ENCODE measurements at regions not wholly inside any gene's neighbourhood (a gene's known extent, or its start where the extent isn't known, plus 50 kb on each side); places are given as distances from the start of the nearest gene placed in this dataset.

GRCh38 chr18:10044054-10044453 is 130.2 kb downstream of the VAPA start:
- 86 to 100% methylated on average over 1 of the region's 1 CpG for WGBS, 2 donors
- ATAC-seq (ENCODE audit: insufficient read depth, low FRiP score): no peak
- peaks cover 0 to 13% (median 3%) of the 10 kb centered on the region in 4 donors for H3K9me3 ChIP-seq (ENCODE audit: control insufficient read depth in 4 of 4, insufficient read depth in 3 of 4, low read length in 3 of 4)
- H3K4me3 ChIP-seq: no peak overlapping the region
- no peak overlapping the region for H3K9ac ChIP-seq (ENCODE audit: insufficient read depth in 1 of 2, low read length in 2 of 2)
- DNase-seq: no peak
- no peaks in the 10 kb centered on the region for H3K27me3 ChIP-seq (ENCODE audit: control insufficient read depth in 3 of 3, insufficient read depth in 3 of 3, low read length in 2 of 3)
- TF ChIP-seq CTCF (IDR thresholded peaks at IDR 0.05; ENCODE audit: control extremely low read depth, extremely low read depth): no peak
- no peaks in the 10 kb centered on the region for H3K36me3 ChIP-seq (ENCODE audit: control insufficient read depth in 4 of 4, insufficient read depth in 4 of 4, low read length in 4 of 4)
- peaks cover 0 to 2% (median 0%) of the 10 kb centered on the region in 5 donors for H3K4me1 ChIP-seq (ENCODE audit: control insufficient read depth in 5 of 5, insufficient read depth in 5 of 5, low read length in 5 of 5)
- no peak overlapping the region for H3K27ac ChIP-seq (ENCODE audit: low read depth in 1 of 2, low read length in 1 of 2)

- no peak overlapping the region for H3K27ac ChIP-seq (ENCODE audit: low read depth in 1 of 2, low read length in 1 of 2)
- no peak for ATAC-seq (ENCODE audit: insufficient read depth, low FRiP score)
Observed at GRCh38 chr18:10045296-10045891, 131.6 kb downstream of the VAPA start.

GRCh38 chr18:10046178-10046807 is 132.5 kb downstream of the VAPA start:
- no peak overlapping the region for H3K4me3 ChIP-seq
- no peak for TF ChIP-seq CTCF (IDR thresholded peaks at IDR 0.05; ENCODE audit: control extremely low read depth, extremely low read depth)
- ATAC-seq (ENCODE audit: insufficient read depth, low FRiP score) (no peak), DNase-seq (no peak)
- H3K27ac ChIP-seq (ENCODE audit: low read depth in 1 of 2, low read length in 1 of 2): no peak overlapping the region
- H3K4me1 ChIP-seq (ENCODE audit: control insufficient read depth in 5 of 5, insufficient read depth in 5 of 5, low read length in 5 of 5): peaks cover 0 to 17% (median 0%) of the 10 kb centered on the region in 5 donors
- WGBS, 2 donors: 97% methylated on average over 13 of the region's 13 CpGs
- no peak overlapping the region for H3K9ac ChIP-seq (ENCODE audit: insufficient read depth in 1 of 2, low read length in 2 of 2)
- peaks cover 0 to 13% (median 3%) of the 10 kb centered on the region in 4 donors for H3K9me3 ChIP-seq (ENCODE audit: control insufficient read depth in 4 of 4, insufficient read depth in 3 of 4, low read length in 3 of 4)
- H3K36me3 ChIP-seq (ENCODE audit: control insufficient read depth in 4 of 4, insufficient read depth in 4 of 4, low read length in 4 of 4): no peaks in the 10 kb centered on the region
- H3K27me3 ChIP-seq (ENCODE audit: control insufficient read depth in 3 of 3, insufficient read depth in 3 of 3, low read length in 2 of 3): no peaks in the 10 kb centered on the region

More at GRCh38 chr18:10045296-10045891, 131.6 kb downstream of the VAPA start:
- TF ChIP-seq CTCF (IDR thresholded peaks at IDR 0.05; ENCODE audit: control extremely low read depth, extremely low read depth): no peak
- WGBS, 2 donors: 94 to 98% methylated on average over 23 of the region's 23 CpGs
- Histone ChIP-seq H3K4me1 (ENCODE audit: control insufficient read depth in 5 of 5, insufficient read depth in 5 of 5, low read length in 5 of 5) (peaks cover 0 to 11% (median 0%) of the 10 kb centered on the region in 5 donors), H3K9me3 (ENCODE audit: control insufficient read depth in 4 of 4, insufficient read depth in 3 of 4, low read length in 3 of 4) (peaks cover 0 to 13% (median 3%) of the 10 kb centered on the region in 4 donors), H3K36me3 (ENCODE audit: control insufficient read depth in 4 of 4, insufficient read depth in 4 of 4, low read length in 4 of 4) (no peaks in the 10 kb centered on the region), H3K9ac (ENCODE audit: insufficient read depth in 1 of 2, low read length in 2 of 2) (no peak overlapping the region), H3K4me3 (no peak overlapping the region), H3K27me3 (ENCODE audit: control insufficient read depth in 3 of 3, insufficient read depth in 3 of 3, low read length in 2 of 3) (no peaks in the 10 kb centered on the region)
- DNase-seq: no peak
